Neural progenitor cell (in vitro differentiated cells): ENCODE measurements at regions not wholly inside any gene's neighbourhood (a gene's known extent, or its start where the extent isn't known, plus 50 kb on each side); places are given as distances from the start of the nearest gene placed in this dataset.

ENCODE experiments used
- DNase-seq: peaks from one replicate; pipeline ENCODE4 v3.0.0-alpha.2; 2016; ENCODE audit warnings: low spot score
- H2AFZ ChIP-seq: fragments of 200-600 bp; sonication (generic); replicated peaks from 2 replicates; pipeline ENCODE4 v1.6.1; 2016; ENCODE audit warnings: antibody characterized with exemption
- H3F3A ChIP-seq: fragments of 200-600 bp; sonication (generic); 2 replicates; pipeline ENCODE4 v1.6.1; 2016; ENCODE audit warnings: antibody characterized with exemption, low read depth
- H3K27ac ChIP-seq: fragments of 200-600 bp; sonication (generic); 2 replicates; pipeline ENCODE4 v1.5.1; 2016; ENCODE audit warnings: mild to moderate bottlenecking
- H3K27me3 ChIP-seq: fragments of 200-600 bp; sonication (generic); 2 replicates; pipeline ENCODE4 v1.6.1; 2016; ENCODE audit warnings: mild to moderate bottlenecking, moderate library complexity
- H3K36me3 ChIP-seq: fragments of 200-600 bp; sonication (generic); 2 replicates; pipeline ENCODE4 v1.5.1; 2016
- H3K4me1 ChIP-seq: fragments of 200-600 bp; sonication (generic); 2 replicates; pipeline ENCODE4 v1.6.1; 2016; ENCODE audit warnings: mixed run types
- H3K4me2 ChIP-seq: fragments of 200-600 bp; sonication (generic); 2 replicates; pipeline ENCODE4 v1.6.1; 2016
- H3K4me3 ChIP-seq: fragments of 200-600 bp; sonication (generic); 2 replicates; pipeline ENCODE4 v1.5.1; 2016
- H3K79me2 ChIP-seq: fragments of 200-600 bp; sonication (generic); 2 replicates; pipeline ENCODE4 v1.6.1; 2016; ENCODE audit warnings: low read depth
- H3K9ac ChIP-seq: fragments of 200-600 bp; sonication (generic); 2 replicates; pipeline ENCODE4 v1.6.1; 2016
- H3K9me3 ChIP-seq: fragments of 200-600 bp; sonication (generic); 2 replicates; pipeline ENCODE4 v1.5.1; 2016; ENCODE audit warnings: low read depth
- H4K20me1 ChIP-seq: fragments of 200-600 bp; sonication (generic); 2 replicates; pipeline ENCODE4 v1.6.1; 2016; ENCODE audit warnings: low read depth
- H3K27ac Mint-ChIP-seq: 3 replicates; pipeline ENCODE4 v1.8.0; 2021; ENCODE audit warnings: mixed read lengths
- H3K27me3 Mint-ChIP-seq: 2 replicates; pipeline ENCODE4 v1.8.0; 2022; ENCODE audit warnings: low read depth, mild to moderate bottlenecking, inconsistent platforms, moderate library complexity, mixed read lengths; ENCODE audit not compliant: insufficient read depth
- H3K36me3 Mint-ChIP-seq: 3 replicates; pipeline ENCODE4 v1.8.0; 2021; ENCODE audit warnings: mixed read lengths
- H3K4me1 Mint-ChIP-seq: 3 replicates; pipeline ENCODE4 v1.8.0; 2021; ENCODE audit warnings: mixed read lengths
- H3K4me3 Mint-ChIP-seq: 3 replicates; pipeline ENCODE4 v1.8.0; 2021; ENCODE audit warnings: mild to moderate bottlenecking, moderate library complexity, mixed read lengths
- H3K9me3 Mint-ChIP-seq: 3 replicates; pipeline ENCODE4 v1.8.0; 2020; ENCODE audit warnings: mixed read lengths
- EZH2 ChIP-seq: fragments of 200-600 bp; sonication (generic); IDR thresholded peaks from 2 replicates; pipeline ENCODE4 v1.6.1; 2017; ENCODE audit warnings: antibody characterized with exemption, mild to moderate bottlenecking, moderate library complexity
- EZH2phosphoT487 ChIP-seq: fragments of 200-600 bp; sonication (generic); IDR thresholded peaks from 2 replicates; pipeline ENCODE4 v1.6.1; 2017; ENCODE audit warnings: antibody characterized with exemption
- TF ChIP-seq, protein P1 (sequence below): fragments of 200-600 bp; sonication (generic); IDR thresholded peaks from 2 replicates; pipeline ENCODE4 v1.5.1; 2017; ENCODE audit warnings: antibody characterized with exemption, mild to moderate bottlenecking

DNA sequence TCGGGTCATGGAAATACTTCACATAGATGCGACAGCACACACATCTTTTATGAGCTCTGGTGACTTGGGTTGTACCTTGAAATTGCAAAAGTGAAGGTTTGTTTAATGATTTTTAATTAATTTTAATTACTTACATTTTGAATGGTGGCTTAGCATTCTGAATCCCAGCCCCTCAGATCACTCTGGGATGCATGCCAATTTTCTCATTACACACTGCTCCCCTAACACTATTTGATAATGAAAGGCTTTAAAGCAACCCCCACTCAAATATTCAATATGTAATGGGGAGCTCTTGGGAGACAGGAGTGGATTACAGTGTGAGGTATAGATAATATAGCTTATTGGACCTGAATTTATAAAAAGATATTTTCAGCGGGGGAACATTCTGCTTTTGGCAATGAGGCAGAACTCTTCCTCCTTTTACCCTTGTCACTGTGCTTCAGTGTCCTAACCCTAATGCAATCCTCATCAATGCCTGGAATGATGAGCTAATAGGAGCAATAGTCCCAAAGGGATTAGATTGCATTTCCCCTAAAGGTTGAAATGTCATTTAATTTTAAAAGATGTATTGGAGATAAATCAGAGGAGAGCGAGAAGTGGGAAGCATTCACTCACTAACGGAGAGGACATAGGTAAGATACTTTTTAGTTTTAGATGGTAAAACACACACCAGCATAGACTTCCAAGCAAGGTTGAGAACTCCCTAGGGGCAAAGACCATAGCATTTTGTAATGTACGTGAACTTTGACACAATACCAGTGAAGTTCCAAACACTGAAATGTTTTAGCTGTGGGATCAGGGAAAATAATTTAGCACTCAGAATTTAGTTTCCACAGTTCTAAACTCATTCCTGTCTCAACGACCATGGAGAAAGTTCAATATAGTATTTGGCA lies 384.1 kb upstream of the PLXNA2 start:
- no peak overlapping the region for H3K9ac ChIP-seq
- H3K4me1 Mint-ChIP-seq, result peaks cover 13% of the 10 kb centered on the region
- no peaks in the 10 kb centered on the region for H4K20me1 ChIP-seq
- peaks cover 15% of the 10 kb centered on the region for H3K4me1 ChIP-seq
- TF ChIP-seq EZH2, result no peak
- TF ChIP-seq EZH2phosphoT487, result no peak
- TF ChIP-seq, protein P1, sequence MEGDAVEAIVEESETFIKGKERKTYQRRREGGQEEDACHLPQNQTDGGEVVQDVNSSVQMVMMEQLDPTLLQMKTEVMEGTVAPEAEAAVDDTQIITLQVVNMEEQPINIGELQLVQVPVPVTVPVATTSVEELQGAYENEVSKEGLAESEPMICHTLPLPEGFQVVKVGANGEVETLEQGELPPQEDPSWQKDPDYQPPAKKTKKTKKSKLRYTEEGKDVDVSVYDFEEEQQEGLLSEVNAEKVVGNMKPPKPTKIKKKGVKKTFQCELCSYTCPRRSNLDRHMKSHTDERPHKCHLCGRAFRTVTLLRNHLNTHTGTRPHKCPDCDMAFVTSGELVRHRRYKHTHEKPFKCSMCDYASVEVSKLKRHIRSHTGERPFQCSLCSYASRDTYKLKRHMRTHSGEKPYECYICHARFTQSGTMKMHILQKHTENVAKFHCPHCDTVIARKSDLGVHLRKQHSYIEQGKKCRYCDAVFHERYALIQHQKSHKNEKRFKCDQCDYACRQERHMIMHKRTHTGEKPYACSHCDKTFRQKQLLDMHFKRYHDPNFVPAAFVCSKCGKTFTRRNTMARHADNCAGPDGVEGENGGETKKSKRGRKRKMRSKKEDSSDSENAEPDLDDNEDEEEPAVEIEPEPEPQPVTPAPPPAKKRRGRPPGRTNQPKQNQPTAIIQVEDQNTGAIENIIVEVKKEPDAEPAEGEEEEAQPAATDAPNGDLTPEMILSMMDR, result no peak
- DNase-seq, result no peak
- H3K79me2 ChIP-seq, result no peaks in the 10 kb centered on the region
- no peak overlapping the region for H3K27ac ChIP-seq
- no peaks in the 10 kb centered on the region for H3K36me3 Mint-ChIP-seq
- no peak overlapping the region for H2AFZ ChIP-seq
- no peak overlapping the region for H3K4me3 Mint-ChIP-seq
- H3K36me3 ChIP-seq, result no peaks in the 10 kb centered on the region
- H3K9me3 Mint-ChIP-seq, result peaks cover 7% of the 10 kb centered on the region
- peaks cover 7% of the 10 kb centered on the region for H3K27me3 Mint-ChIP-seq
- no peaks in the 10 kb centered on the region for H3K27me3 ChIP-seq
- no peak overlapping the region for H3K4me2 ChIP-seq
- H3K4me3 ChIP-seq, result no peak overlapping the region
- no peak overlapping the region for H3K27ac Mint-ChIP-seq
- H3K9me3 ChIP-seq, result no peaks in the 10 kb centered on the region
- H3F3A ChIP-seq, result peaks cover 9% of the 10 kb centered on the region

- Histone ChIP-seq H3K36me3 (no peaks in the 10 kb centered on the region), H3K4me2 (peak overlapping the region; percentile 60), H3K4me1 (peaks cover 21% of the 10 kb centered on the region), H2AFZ (no peak overlapping the region), H3K9ac (no peak overlapping the region), H3K79me2 (no peaks in the 10 kb centered on the region), H3K27me3 (no peaks in the 10 kb centered on the region), H4K20me1 (no peaks in the 10 kb centered on the region), H3F3A (peaks cover 9% of the 10 kb centered on the region), H3K4me3 (no peak overlapping the region), H3K27ac (peak overlapping the region; percentile 55), H3K9me3 (no peaks in the 10 kb centered on the region)
- H3K27me3 Mint-ChIP-seq, result peaks cover 5% of the 10 kb centered on the region
- H3K27ac Mint-ChIP-seq, result no peak overlapping the region
- no peaks in the 10 kb centered on the region for H3K36me3 Mint-ChIP-seq
- H3K9me3 Mint-ChIP-seq, result no peaks in the 10 kb centered on the region
- peaks cover 13% of the 10 kb centered on the region for H3K4me1 Mint-ChIP-seq
- DNase-seq, result no peak
- TF ChIP-seq, protein P1, result no peak
- TF ChIP-seq EZH2 (no peak), EZH2phosphoT487 (no peak)
- no peak overlapping the region for H3K4me3 Mint-ChIP-seq
Measured at GRCh38 chr1:208631092-208631491, 386.9 kb upstream of the PLXNA2 start.

GRCh38 chr1:208631506-208631905 lies 387.3 kb upstream of the PLXNA2 start:
- H3K4me1 ChIP-seq, result peaks cover 21% of the 10 kb centered on the region
- no peaks in the 10 kb centered on the region for H3K27me3 ChIP-seq
- peak; percentile 72 for DNase-seq
- TF ChIP-seq, protein P1, result no peak
- no peak for TF ChIP-seq EZH2
- TF ChIP-seq EZH2phosphoT487, result no peak
- H3K4me3 ChIP-seq, result no peak overlapping the region
- H3K9me3 ChIP-seq, result no peaks in the 10 kb centered on the region
- H3K36me3 ChIP-seq, result no peaks in the 10 kb centered on the region
- no peak overlapping the region for H3K9ac ChIP-seq
- Mint-ChIP-seq H3K9me3 (no peaks in the 10 kb centered on the region), H3K4me1 (peaks cover 13% of the 10 kb centered on the region), H3K36me3 (no peaks in the 10 kb centered on the region), H3K27me3 (peaks cover 5% of the 10 kb centered on the region), H3K27ac (no peak overlapping the region), H3K4me3 (no peak overlapping the region)
- peaks cover 9% of the 10 kb centered on the region for H3F3A ChIP-seq
- no peak overlapping the region for H2AFZ ChIP-seq
- peak overlapping the region; percentile 60 for H3K4me2 ChIP-seq
- H4K20me1 ChIP-seq, result no peaks in the 10 kb centered on the region
- H3K27ac ChIP-seq, result peak overlapping the region; percentile 55
- H3K79me2 ChIP-seq, result no peaks in the 10 kb centered on the region
